Lower lobe of right lung (tissue), 2 donors: ENCODE measurements at regions not wholly inside any gene's neighbourhood (a gene's known extent, or its start where the extent isn't known, plus 50 kb on each side); places are given as distances from the start of the nearest gene placed in this dataset.

Experiments
- ATAC-seq, 2 donors: fragments of 200-7000 bp; cut with Tn5 transposase; one replicate each; pipeline ENCODE4 v1.9.1; 2020 to 2022; ENCODE audit warnings: mild to moderate bottlenecking in 2 of 2, moderate library complexity in 2 of 2
- DNase-seq: peaks from one replicate; pipeline ENCODE4 v3.0.0-alpha.2; 2020
- H3K27ac ChIP-seq: fragments of 200-600 bp; one replicate; pipeline ENCODE4 v1.8.0; 2022
- H3K27me3 ChIP-seq: fragments of 200-600 bp; one replicate; pipeline ENCODE4 v1.8.0; 2022; ENCODE audit warnings: low read depth
- H3K36me3 ChIP-seq: fragments of 200-600 bp; one replicate; pipeline ENCODE4 v1.8.0; 2022; ENCODE audit warnings: mild to moderate bottlenecking
- H3K4me1 ChIP-seq: fragments of 200-600 bp; one replicate; pipeline ENCODE4 v1.8.0; 2022
- H3K4me3 ChIP-seq: fragments of 200-600 bp; one replicate; pipeline ENCODE4 v1.8.0; 2022; ENCODE audit warnings: mild to moderate bottlenecking
- H3K9me3 ChIP-seq: fragments of 200-600 bp; one replicate; pipeline ENCODE4 v1.8.0; 2022
- CTCF ChIP-seq: fragments of 200-600 bp; IDR thresholded peaks from one replicate; pipeline ENCODE4 v1.8.0; 2022; ENCODE audit warnings: antibody characterized with exemption, mild to moderate bottlenecking
- intact Hi-C: fragments of 100-400 bp; cut with DNase I; formaldehyde crosslinking; loops from one replicate; pipeline ENCODE4 v1.11.0; 2022
- donor health status: DM: no; HTN: yes; CAD: no; lungs with severe emphysema.

- ATAC-seq (no peak), DNase-seq (no peak)
- Histone ChIP-seq H3K9me3 (no peaks in the 10 kb centered on the region), H3K27me3 (no peaks in the 10 kb centered on the region), H3K4me1 (no peaks in the 10 kb centered on the region), H3K27ac (no peak overlapping the region), H3K4me3 (no peak overlapping the region), H3K36me3 (no peaks in the 10 kb centered on the region)
- TF ChIP-seq CTCF, result no peak
- intact Hi-C loops, result no loop called here
These were observed 501.3 kb upstream of the FTMT start for GRCh38 chr5:121350181-121350930.

- no peaks in the 10 kb centered on the region for H3K27me3 ChIP-seq
- DNase-seq (no peak), ATAC-seq (no peak)
- TF ChIP-seq CTCF, result no peak
- no peak overlapping the region for H3K27ac ChIP-seq
- intact Hi-C loops, result no loop called here
- no peaks in the 10 kb centered on the region for H3K36me3 ChIP-seq
- H3K4me3 ChIP-seq, result no peak overlapping the region
- no peaks in the 10 kb centered on the region for H3K4me1 ChIP-seq
- no peaks in the 10 kb centered on the region for H3K9me3 ChIP-seq
These were observed 485.2 kb upstream of the FTMT start for GRCh38 chr5:121366515-121366914.

- H3K27ac ChIP-seq, result no peak overlapping the region
- DNase-seq (no peak), ATAC-seq (no peak)
- no peaks in the 10 kb centered on the region for H3K36me3 ChIP-seq
- intact Hi-C loops, result no loop called here
- H3K27me3 ChIP-seq, result no peaks in the 10 kb centered on the region
- no peak for TF ChIP-seq CTCF
- no peak overlapping the region for H3K4me3 ChIP-seq
- no peaks in the 10 kb centered on the region for H3K4me1 ChIP-seq
- H3K9me3 ChIP-seq, result no peaks in the 10 kb centered on the region
These were observed 478.3 kb upstream of the FTMT start for GRCh38 chr5:121373371-121373770.

- H3K27me3 ChIP-seq, result no peaks in the 10 kb centered on the region
- H3K4me1 ChIP-seq, result no peaks in the 10 kb centered on the region
- no peak overlapping the region for H3K4me3 ChIP-seq
- no peak overlapping the region for H3K27ac ChIP-seq
- H3K9me3 ChIP-seq, result no peaks in the 10 kb centered on the region
- intact Hi-C loops, result no loop called here
- H3K36me3 ChIP-seq, result no peaks in the 10 kb centered on the region
- no peak for TF ChIP-seq CTCF
- DNase-seq, result no peak
- no peak for ATAC-seq
These were observed 474.2 kb upstream of the FTMT start for GRCh38 chr5:121377461-121377860.

- ATAC-seq, result no peak
- no peak for DNase-seq
- no peak overlapping the region for H3K4me3 ChIP-seq
- intact Hi-C loops, result no loop called here
- H3K4me1 ChIP-seq, result no peaks in the 10 kb centered on the region
- H3K36me3 ChIP-seq, result no peaks in the 10 kb centered on the region
- H3K9me3 ChIP-seq, result no peaks in the 10 kb centered on the region
- H3K27ac ChIP-seq, result no peak overlapping the region
- TF ChIP-seq CTCF, result no peak
- no peaks in the 10 kb centered on the region for H3K27me3 ChIP-seq
These were observed 473.6 kb upstream of the FTMT start for GRCh38 chr5:121378046-121378445.
